D721Med (cell line): ENCODE measurements at regions not wholly inside any gene's neighbourhood (a gene's known extent, or its start where the extent isn't known, plus 50 kb on each side); places are given as distances from the start of the nearest gene placed in this dataset.

Experiments used
- DNase-seq: peaks from one replicate; pipeline ENCODE4 v3.0.0; 2011; ENCODE audit warnings: low spot score; ENCODE audit not compliant: insufficient read length
- FAIRE-seq: peaks from 2 replicates; lab custom pipeline; 2011; peaks lifted over from hg19 to GRCh38; lab: Jason Lieb, UNC
- TF ChIP-seq, protein P1 (sequence below): IDR thresholded peaks from 2 replicates; pipeline ENCODE4 v1.5.1; 2012; ENCODE audit warnings: mild to moderate bottlenecking, control low read depth; ENCODE audit not compliant: insufficient read depth; ENCODE audit errors: missing control alignments

DNA sequence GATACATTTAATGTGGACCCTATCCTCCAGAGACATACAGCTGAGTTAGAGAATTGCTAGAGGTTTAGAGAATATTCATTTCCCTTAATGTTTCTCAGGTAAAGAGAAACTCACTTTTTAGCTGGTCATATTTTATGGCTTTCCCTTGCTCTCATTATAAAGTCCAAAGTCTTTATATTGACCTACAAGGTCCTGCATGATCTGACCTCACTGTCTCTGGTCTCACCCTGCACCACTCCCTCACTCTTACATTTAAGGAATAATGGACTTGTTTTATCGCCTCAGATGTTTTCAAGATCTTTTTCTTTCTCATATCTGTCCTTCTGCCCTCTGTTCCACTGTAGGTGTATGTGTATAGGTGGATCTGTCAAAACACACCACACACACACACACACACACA lies 597.3 kb downstream of the PLCL1 start:
- no peak for DNase-seq
- FAIRE-seq, result no peak
- TF ChIP-seq, protein P1, sequence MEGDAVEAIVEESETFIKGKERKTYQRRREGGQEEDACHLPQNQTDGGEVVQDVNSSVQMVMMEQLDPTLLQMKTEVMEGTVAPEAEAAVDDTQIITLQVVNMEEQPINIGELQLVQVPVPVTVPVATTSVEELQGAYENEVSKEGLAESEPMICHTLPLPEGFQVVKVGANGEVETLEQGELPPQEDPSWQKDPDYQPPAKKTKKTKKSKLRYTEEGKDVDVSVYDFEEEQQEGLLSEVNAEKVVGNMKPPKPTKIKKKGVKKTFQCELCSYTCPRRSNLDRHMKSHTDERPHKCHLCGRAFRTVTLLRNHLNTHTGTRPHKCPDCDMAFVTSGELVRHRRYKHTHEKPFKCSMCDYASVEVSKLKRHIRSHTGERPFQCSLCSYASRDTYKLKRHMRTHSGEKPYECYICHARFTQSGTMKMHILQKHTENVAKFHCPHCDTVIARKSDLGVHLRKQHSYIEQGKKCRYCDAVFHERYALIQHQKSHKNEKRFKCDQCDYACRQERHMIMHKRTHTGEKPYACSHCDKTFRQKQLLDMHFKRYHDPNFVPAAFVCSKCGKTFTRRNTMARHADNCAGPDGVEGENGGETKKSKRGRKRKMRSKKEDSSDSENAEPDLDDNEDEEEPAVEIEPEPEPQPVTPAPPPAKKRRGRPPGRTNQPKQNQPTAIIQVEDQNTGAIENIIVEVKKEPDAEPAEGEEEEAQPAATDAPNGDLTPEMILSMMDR, result no peak

DNA sequence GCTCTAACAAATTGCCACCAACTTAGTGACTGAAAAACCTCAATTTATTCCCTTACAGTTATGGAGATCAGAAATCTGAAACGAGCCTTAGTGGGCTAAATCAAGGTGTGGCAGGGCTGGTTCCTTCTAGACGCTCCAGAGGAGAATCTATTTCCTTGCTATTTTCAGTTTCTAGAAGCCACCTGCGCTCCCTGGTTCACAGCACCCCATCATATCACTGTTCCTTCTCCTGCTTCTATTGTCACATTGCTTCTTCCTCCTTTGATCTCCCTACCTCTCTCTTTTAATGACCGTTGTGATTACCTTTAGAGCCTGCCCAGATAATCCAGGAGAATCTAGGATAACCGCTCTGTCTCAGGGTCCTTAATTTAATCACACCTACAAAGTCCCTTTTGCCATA lies 596.6 kb downstream of the PLCL1 start:
- TF ChIP-seq, protein P1, result no peak
- FAIRE-seq (no peak), DNase-seq (no peak)

DNA sequence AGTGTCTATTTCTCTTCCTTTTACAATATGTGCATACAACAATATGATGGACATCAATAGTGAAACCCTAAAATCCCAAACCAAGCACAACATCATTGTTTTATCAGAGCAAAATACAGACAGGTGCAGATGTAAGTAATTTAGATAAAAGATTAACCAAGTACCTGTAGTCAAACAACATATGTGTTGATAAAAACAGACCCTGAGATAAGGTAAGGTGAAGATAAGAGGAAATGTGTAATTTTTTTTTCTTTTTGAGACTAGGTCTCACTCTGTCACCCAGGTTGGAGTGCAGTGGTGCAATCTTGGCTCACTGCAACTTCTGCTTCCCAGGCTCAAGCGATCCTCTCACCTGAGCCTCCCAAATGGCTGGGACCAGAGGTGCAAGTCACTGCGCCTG lies 589.8 kb downstream of the PLCL1 start:
- FAIRE-seq, result no peak
- no peak for DNase-seq
- TF ChIP-seq, protein P1, result no peak

DNA sequence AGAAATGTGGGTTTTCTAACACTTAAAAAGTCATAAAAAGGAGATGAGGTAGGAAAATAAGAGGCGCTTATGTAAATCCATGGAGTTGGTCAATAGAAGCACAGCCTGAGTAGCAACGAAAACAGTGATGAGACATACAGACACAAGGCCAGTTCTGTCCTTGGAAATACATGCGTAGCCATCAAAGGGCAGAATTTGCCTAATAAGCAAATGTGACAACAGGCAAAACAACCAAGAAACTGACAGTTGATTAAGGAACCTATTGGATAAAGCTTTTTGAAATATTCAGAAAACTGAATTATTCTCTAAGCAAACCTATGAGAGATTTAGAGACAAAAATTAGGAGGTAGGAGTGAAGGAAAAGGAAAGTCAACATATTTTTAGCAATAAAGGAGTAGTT lies 586.3 kb downstream of the PLCL1 start:
- TF ChIP-seq, protein P1, result no peak
- FAIRE-seq, result no peak
- no peak for DNase-seq

DNA sequence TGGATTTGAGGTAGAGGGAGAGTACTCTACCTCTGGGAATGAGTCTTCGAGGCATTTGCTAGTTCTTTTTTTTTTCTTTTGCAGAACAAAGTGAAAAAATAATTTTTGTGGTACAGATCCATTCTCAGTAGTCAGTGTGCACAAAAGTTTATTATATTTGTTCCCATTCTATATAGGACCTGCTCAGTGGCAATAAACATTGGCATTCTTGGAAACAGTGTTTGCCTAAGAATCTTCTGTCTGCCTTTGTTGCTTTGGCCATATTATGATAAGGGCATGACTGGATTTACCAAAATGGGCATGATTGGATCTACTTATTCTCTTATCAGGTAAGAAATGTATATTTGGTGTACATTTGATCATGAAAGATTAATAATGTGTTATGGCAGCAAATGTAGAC lies 583.3 kb downstream of the PLCL1 start:
- DNase-seq, result no peak
- TF ChIP-seq, protein P1, result no peak
- FAIRE-seq, result no peak

DNA sequence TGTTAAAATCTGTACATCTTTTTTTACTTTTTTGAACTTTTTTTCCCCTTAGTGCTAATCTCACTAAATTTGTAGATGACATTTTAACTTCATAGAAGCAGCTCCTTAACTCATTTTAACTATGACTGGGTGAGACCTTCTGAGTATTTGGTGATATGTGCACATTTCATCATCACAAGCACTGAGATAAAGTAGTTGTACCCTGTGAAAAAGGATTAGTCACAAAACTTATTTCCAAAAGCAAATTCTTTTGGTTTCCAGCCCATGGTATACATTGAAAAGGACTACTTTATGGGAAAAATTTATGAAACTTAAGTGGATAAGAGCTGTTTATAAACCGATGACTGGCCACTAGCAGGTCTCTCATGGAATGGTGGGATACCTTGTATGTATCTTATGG lies 581.5 kb downstream of the PLCL1 start:
- no peak for DNase-seq
- FAIRE-seq, result no peak
- TF ChIP-seq, protein P1, result no peak

DNA sequence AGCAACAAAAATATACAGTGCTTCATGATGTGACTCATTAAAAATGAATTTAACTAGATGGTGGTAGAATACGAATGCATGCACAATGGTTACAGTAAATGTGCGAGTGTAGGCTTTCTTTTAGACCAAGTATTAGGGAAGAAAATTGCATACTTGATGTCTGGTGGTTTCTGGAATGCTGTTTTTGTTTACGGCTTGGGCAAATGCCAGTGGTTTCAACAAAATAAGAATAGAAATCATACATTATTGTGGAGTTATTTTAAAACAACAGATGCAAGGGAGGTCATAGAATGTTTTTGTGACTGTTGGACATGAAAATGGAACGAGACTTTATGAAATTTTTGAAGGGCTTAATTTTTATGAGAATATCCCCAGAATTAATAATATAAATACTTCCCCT lies 580.9 kb downstream of the PLCL1 start:
- DNase-seq (no peak), FAIRE-seq (no peak)
- TF ChIP-seq, protein P1, result no peak
